Body of pancreas (tissue), 4 donors: ENCODE measurements at regions not wholly inside any gene's neighbourhood (a gene's known extent, or its start where the extent isn't known, plus 50 kb on each side); places are given as distances from the start of the nearest gene placed in this dataset.

Experiments used
- ATAC-seq: fragments of 150-250 bp; one replicate; pipeline ENCODE4 v1.9.1; 2016
- DNase-seq, 4 donors: peaks; one replicate each; pipeline ENCODE4 v3.0.0-alpha.2; 2019
- H3K27ac ChIP-seq, 4 donors: fragments of 200-600 bp; sonication (generic); 1 replicate in 3 of 4; 2 replicates in 1 of 4; pipeline versions ENCODE4 v1.5.1 to v1.6.1; 2016 to 2019; ENCODE audit warnings: mild to moderate bottlenecking in 1 of 4, mixed read lengths in 1 of 4, moderate library complexity in 1 of 4
- H3K27me3 ChIP-seq, 2 donors: fragments of 200-600 bp; sonication (generic); one replicate each; pipeline ENCODE4 v1.6.0; 2016; ENCODE audit warnings: mild to moderate bottlenecking in 1 of 2
- H3K36me3 ChIP-seq, 2 donors: fragments of 200-600 bp; sonication (generic); replicated peaks in 1 of 2; 2 replicates each; pipeline ENCODE4 v1.5.1; 2016; ENCODE audit warnings: low read depth in 2 of 2; ENCODE audit not compliant: insufficient read depth in 1 of 2
- H3K4me1 ChIP-seq: fragments of 200-600 bp; sonication (generic); one replicate; pipeline ENCODE4 v1.6.0; 2016
- H3K4me3 ChIP-seq, 2 donors: fragments of 200-600 bp; sonication (generic); 1 replicate in 1 of 2; 2 replicates in 1 of 2; pipeline ENCODE4 v1.5.1; 2016 to 2019
- H3K9me3 ChIP-seq, 3 donors: fragments of 200-600 bp; sonication (generic); 1 replicate in 2 of 3; 2 replicates in 1 of 3; pipeline ENCODE4 v1.5.1; 2016
- POLR2A ChIP-seq, 3 donors: fragments of 450-650 bp; IDR thresholded peaks; one replicate each; pipeline ENCODE4 v1.6.1; 2016; ENCODE audit warnings: antibody characterized with exemption in 3 of 3, mild to moderate bottlenecking in 2 of 3
- WGBS, 2 donors: methylation state at CpG; one replicate each; pipeline ENCODE4 v1.1.5; 2017; 5-methylcytosine and 5-hydroxymethylcytosine counted together
- intact Hi-C: fragments of 100-400 bp; cut with DNase I; formaldehyde crosslinking; loops from one replicate; pipeline ENCODE4 v1.15.1; 2023
- TF ChIP-seq, protein P1 (sequence below), 7 experiments: fragments of 450-650 bp in 4 of 7; fragments of 200-600 bp in 3 of 7; sonication (generic) in 3 of 7; IDR thresholded peaks; one replicate each; pipeline ENCODE4 v1.5.1; 2016 to 2019; ENCODE audit warnings: antibody characterized with exemption in 7 of 7

DNA sequence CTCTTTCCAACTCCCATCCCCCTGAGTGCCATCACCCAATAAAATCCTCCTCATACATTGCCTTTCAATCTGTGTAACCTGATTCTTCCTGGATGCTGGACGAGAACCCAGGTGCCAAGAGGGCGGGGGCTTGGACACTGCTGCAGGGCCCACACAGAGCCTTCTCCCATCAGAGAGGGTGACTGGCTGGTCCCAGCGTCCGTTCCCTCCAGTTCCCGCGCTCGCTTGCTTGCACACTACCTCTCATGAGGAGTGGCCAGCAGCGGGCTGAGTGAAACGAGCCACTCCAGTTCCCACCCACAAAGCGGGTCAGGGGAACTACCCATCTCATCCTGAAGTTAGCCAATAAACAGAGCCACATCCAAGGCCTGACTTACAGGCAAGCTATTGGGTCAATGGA, 602.6 kb upstream of the ADAMTS16 start:
- ATAC-seq = no peak

GRCh38 chr5:4540375-4541173, 599.6 kb upstream of the ADAMTS16 start:
- H3K4me3 ChIP-seq = no peak overlapping the region
- DNase-seq = no peak
- intact Hi-C loops = no loop called here
- WGBS, 2 donors = 39 to 47% methylated on average over 5 of the region's 5 CpGs
- H3K36me3 ChIP-seq = no peaks in the 10 kb centered on the region
- no peaks in the 10 kb centered on the region for H3K4me1 ChIP-seq
- TF ChIP-seq, protein P1, sequence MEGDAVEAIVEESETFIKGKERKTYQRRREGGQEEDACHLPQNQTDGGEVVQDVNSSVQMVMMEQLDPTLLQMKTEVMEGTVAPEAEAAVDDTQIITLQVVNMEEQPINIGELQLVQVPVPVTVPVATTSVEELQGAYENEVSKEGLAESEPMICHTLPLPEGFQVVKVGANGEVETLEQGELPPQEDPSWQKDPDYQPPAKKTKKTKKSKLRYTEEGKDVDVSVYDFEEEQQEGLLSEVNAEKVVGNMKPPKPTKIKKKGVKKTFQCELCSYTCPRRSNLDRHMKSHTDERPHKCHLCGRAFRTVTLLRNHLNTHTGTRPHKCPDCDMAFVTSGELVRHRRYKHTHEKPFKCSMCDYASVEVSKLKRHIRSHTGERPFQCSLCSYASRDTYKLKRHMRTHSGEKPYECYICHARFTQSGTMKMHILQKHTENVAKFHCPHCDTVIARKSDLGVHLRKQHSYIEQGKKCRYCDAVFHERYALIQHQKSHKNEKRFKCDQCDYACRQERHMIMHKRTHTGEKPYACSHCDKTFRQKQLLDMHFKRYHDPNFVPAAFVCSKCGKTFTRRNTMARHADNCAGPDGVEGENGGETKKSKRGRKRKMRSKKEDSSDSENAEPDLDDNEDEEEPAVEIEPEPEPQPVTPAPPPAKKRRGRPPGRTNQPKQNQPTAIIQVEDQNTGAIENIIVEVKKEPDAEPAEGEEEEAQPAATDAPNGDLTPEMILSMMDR (IDR thresholded peaks at IDR 0.05) = no peak
- no peak for TF ChIP-seq POLR2A (IDR thresholded peaks at IDR 0.05)
- H3K9me3 ChIP-seq = no peaks in the 10 kb centered on the region
- no peak overlapping the region for H3K27ac ChIP-seq
- no peaks in the 10 kb centered on the region for H3K27me3 ChIP-seq
- ATAC-seq = no peak

More for the DNA sequence above, 602.6 kb upstream of the ADAMTS16 start:
- no peaks in the 10 kb centered on the region for H3K36me3 ChIP-seq
- no peaks in the 10 kb centered on the region for H3K9me3 ChIP-seq
- DNase-seq = no peak
- no peak overlapping the region for H3K27ac ChIP-seq
- no peaks in the 10 kb centered on the region for H3K4me1 ChIP-seq
- TF ChIP-seq POLR2A (IDR thresholded peaks at IDR 0.05) = no peak
- TF ChIP-seq, protein P1 (IDR thresholded peaks at IDR 0.05) = no peak
- H3K4me3 ChIP-seq = no peak overlapping the region
- intact Hi-C loops = no loop called here
- no peaks in the 10 kb centered on the region for H3K27me3 ChIP-seq
- WGBS, 2 donors = 64 to 74% methylated on average over 8 to 10 of the region's 10 CpGs

DNA sequence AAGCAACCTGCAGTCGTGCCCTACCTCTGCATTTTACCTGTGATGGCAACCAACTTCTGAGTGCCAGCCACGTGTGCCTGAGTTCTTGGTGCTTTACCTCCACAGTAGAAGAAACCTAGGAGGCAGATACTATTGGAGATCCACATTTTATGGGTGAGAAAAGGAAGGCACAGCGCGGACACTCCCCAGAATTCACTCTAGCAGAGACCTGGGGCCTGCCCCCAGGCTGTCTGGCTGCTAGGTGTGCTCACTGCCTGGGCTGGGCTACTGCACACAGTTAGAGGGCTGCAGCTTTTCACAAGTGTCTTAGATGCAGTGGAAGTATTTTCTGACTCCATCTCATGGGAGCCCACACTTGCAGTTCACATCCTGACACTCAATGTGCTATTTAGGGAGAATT, 598.8 kb upstream of the ADAMTS16 start:
- Histone ChIP-seq H3K27ac (no peak overlapping the region), H3K4me1 (no peaks in the 10 kb centered on the region), H3K4me3 (no peak overlapping the region), H3K27me3 (no peaks in the 10 kb centered on the region), H3K9me3 (no peaks in the 10 kb centered on the region), H3K36me3 (no peaks in the 10 kb centered on the region)
- intact Hi-C loops = no loop called here
- TF ChIP-seq POLR2A (IDR thresholded peaks at IDR 0.05) = no peak
- TF ChIP-seq, protein P1 (IDR thresholded peaks at IDR 0.05) = no peak
- no peak for ATAC-seq
- no peak for DNase-seq
- WGBS, 2 donors = 52 to 63% methylated on average over 4 of the region's 4 CpGs

- Histone ChIP-seq H3K36me3 (no peaks in the 10 kb centered on the region), H3K9me3 (no peaks in the 10 kb centered on the region), H3K27me3 (no peaks in the 10 kb centered on the region), H3K27ac (no peak overlapping the region), H3K4me3 (no peak overlapping the region), H3K4me1 (no peaks in the 10 kb centered on the region)
- TF ChIP-seq, protein P1 (IDR thresholded peaks at IDR 0.05) = no peak
- no peak for TF ChIP-seq POLR2A (IDR thresholded peaks at IDR 0.05)
- WGBS, 2 donors = 44 to 49% methylated on average over 12 of the region's 12 CpGs
- ATAC-seq = no peak
- intact Hi-C loops = no loop called here
- no peak for DNase-seq
Observed at GRCh38 chr5:4542145-4542778, 597.9 kb upstream of the ADAMTS16 start.
